GM12878 (cell line): ENCODE measurements at regions not wholly inside any gene's neighbourhood (a gene's known extent, or its start where the extent isn't known, plus 50 kb on each side); places are given as distances from the start of the nearest gene placed in this dataset.

Source experiments
- BRCA1 ChIP-seq: IDR thresholded peaks from 2 replicates; pipeline ENCODE4 v1.6.1; 2011; ENCODE audit warnings: low read depth, low read length, improper control_type of control experiment
- CBX5 ChIP-seq: sonication (generic); IDR thresholded peaks from 2 replicates; pipeline ENCODE4 v1.6.1; 2016; ENCODE audit warnings: low read depth, moderate library complexity, mild to moderate bottlenecking, inconsistent platforms
- IKZF1 ChIP-seq: fragments of 450-650 bp; conservative IDR thresholded peaks from 2 replicates; pipeline ENCODE4 v1.6.1; 2017; ENCODE audit warnings: antibody characterized with exemption, mild to moderate bottlenecking
- MXI1 ChIP-seq: fragments of 150-350 bp; IDR thresholded peaks from 2 replicates; pipeline ENCODE4 v1.6.1; 2011; ENCODE audit warnings: low read depth, mild to moderate bottlenecking, inconsistent platforms, low read length, improper control_type of control experiment
- NBN ChIP-seq: fragments of 450-650 bp; IDR thresholded peaks from 2 replicates; pipeline ENCODE4 v1.6.1; 2016
- NFIC ChIP-seq: IDR thresholded peaks from 2 replicates; pipeline ENCODE4 v1.6.1; 2012; ENCODE audit warnings: low read depth, mild to moderate bottlenecking, inconsistent platforms, low read length, moderate library complexity
- NR2F1 ChIP-seq: fragments of 450-650 bp; conservative IDR thresholded peaks from 2 replicates; pipeline ENCODE4 v1.6.1; 2017; ENCODE audit warnings: mild to moderate bottlenecking
- POLR2AphosphoS2 ChIP-seq: IDR thresholded peaks from 2 replicates; pipeline ENCODE4 v1.6.1; 2011; ENCODE audit warnings: low read depth, mild to moderate bottlenecking, low read length, improper control_type of control experiment, moderate library complexity
- RAD21 ChIP-seq: IDR thresholded peaks from 2 replicates; pipeline ENCODE4 v1.6.1; 2011; ENCODE audit warnings: mild to moderate bottlenecking, low read depth, low read length, moderate library complexity; ENCODE audit not compliant: insufficient read depth
- RB1 ChIP-seq: fragments of 450-650 bp; formaldehyde crosslinking; IDR thresholded peaks from 2 replicates; pipeline ENCODE4 v1.6.1; 2017; ENCODE audit warnings: mild to moderate bottlenecking, borderline replicate concordance
- RUNX3 ChIP-seq: IDR thresholded peaks from 2 replicates; pipeline ENCODE4 v1.6.1; 2012; ENCODE audit warnings: low read length, inconsistent platforms
- SMC3 ChIP-seq: IDR thresholded peaks from 2 replicates; pipeline ENCODE4 v1.6.1; 2011; ENCODE audit warnings: low read length, improper control_type of control experiment, borderline replicate concordance
- YY1 ChIP-seq: IDR thresholded peaks from 2 replicates; pipeline ENCODE4 v1.6.1; 2011; ENCODE audit warnings: low read depth, mild to moderate bottlenecking, low read length
- ZNF207 ChIP-seq: fragments of 450-650 bp; IDR thresholded peaks from 2 replicates; pipeline ENCODE4 v1.6.1; 2014; ENCODE audit warnings: antibody characterized with exemption, mild to moderate bottlenecking, borderline replicate concordance
- TF ChIP-seq, protein P1 (sequence below): fragments of 450-650 bp; IDR thresholded peaks from 2 replicates; pipeline ENCODE4 v1.6.1; 2016; ENCODE audit warnings: mild to moderate bottlenecking, moderate library complexity, borderline replicate concordance
- TF ChIP-seq, protein P2 (sequence below): IDR thresholded peaks from 2 replicates; pipeline ENCODE4 v1.6.1; 2012; ENCODE audit warnings: low read depth, low read length, improper control_type of control experiment
- TF ChIP-seq, protein P3 (sequence below): fragments of 450-650 bp; formaldehyde crosslinking; IDR thresholded peaks from 2 replicates; pipeline ENCODE4 v1.5.0; 2022; ENCODE audit warnings: mild to moderate bottlenecking, missing genetic modification characterization
- TF ChIP-seq, protein P4 (sequence below): fragments of 450-650 bp; IDR thresholded peaks from 2 replicates; pipeline ENCODE4 v1.6.1; 2017; ENCODE audit warnings: mild to moderate bottlenecking

DNA sequence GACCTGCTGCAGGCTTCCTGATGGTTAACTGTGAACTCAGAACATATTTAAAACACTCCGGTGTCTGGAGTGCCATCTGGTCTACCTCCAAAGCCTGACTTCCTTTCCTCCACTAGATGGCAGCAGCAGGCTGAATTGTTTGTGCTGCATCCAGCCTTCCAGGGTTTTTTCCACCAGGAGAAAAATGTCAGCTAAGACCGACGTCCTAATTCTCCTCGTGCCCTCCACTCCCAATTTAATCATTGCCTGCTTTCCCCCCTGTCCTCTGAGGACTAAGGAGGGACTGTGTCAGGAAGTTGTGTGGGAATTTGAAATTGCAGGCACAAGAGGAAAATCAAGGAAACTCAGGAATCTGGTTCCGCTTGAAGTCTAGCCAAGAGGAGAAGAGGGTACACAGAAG lies 165.2 kb upstream of the UMPS start (continued):
- TF ChIP-seq ZNF207 (no peak), MXI1 (no peak), NBN (0 out of 2 replicates have a peak, but pooled peaks have one; percentile 26), IKZF1 (peak; percentile 80), SMC3 (peak; percentile 92), RUNX3 (peak; percentile 16; the same call in 1 of the 2 replicates), RB1 (peak; percentile 58; the same call in 1 of the 2 replicates), NR2F1 (no peak), POLR2AphosphoS2 (no peak), CBX5 (no peak), RAD21 (peak; percentile 95), YY1 (peak; percentile 64; the same call in 1 of the 2 replicates), BRCA1 (no peak), NFIC (no peak)
- TF ChIP-seq, protein P1, sequence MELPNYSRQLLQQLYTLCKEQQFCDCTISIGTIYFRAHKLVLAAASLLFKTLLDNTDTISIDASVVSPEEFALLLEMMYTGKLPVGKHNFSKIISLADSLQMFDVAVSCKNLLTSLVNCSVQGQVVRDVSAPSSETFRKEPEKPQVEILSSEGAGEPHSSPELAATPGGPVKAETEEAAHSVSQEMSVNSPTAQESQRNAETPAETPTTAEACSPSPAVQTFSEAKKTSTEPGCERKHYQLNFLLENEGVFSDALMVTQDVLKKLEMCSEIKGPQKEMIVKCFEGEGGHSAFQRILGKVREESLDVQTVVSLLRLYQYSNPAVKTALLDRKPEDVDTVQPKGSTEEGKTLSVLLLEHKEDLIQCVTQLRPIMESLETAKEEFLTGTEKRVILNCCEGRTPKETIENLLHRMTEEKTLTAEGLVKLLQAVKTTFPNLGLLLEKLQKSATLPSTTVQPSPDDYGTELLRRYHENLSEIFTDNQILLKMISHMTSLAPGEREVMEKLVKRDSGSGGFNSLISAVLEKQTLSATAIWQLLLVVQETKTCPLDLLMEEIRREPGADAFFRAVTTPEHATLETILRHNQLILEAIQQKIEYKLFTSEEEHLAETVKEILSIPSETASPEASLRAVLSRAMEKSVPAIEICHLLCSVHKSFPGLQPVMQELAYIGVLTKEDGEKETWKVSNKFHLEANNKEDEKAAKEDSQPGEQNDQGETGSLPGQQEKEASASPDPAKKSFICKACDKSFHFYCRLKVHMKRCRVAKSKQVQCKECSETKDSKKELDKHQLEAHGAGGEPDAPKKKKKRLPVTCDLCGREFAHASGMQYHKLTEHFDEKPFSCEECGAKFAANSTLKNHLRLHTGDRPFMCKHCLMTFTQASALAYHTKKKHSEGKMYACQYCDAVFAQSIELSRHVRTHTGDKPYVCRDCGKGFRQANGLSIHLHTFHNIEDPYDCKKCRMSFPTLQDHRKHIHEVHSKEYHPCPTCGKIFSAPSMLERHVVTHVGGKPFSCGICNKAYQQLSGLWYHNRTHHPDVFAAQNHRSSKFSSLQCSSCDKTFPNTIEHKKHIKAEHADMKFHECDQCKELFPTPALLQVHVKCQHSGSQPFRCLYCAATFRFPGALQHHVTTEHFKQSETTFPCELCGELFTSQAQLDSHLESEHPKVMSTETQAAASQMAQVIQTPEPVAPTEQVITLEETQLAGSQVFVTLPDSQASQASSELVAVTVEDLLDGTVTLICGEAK = no peak
- TF ChIP-seq, protein P2, sequence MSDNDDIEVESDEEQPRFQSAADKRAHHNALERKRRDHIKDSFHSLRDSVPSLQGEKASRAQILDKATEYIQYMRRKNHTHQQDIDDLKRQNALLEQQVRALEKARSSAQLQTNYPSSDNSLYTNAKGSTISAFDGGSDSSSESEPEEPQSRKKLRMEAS = no peak
- TF ChIP-seq, protein P3, sequence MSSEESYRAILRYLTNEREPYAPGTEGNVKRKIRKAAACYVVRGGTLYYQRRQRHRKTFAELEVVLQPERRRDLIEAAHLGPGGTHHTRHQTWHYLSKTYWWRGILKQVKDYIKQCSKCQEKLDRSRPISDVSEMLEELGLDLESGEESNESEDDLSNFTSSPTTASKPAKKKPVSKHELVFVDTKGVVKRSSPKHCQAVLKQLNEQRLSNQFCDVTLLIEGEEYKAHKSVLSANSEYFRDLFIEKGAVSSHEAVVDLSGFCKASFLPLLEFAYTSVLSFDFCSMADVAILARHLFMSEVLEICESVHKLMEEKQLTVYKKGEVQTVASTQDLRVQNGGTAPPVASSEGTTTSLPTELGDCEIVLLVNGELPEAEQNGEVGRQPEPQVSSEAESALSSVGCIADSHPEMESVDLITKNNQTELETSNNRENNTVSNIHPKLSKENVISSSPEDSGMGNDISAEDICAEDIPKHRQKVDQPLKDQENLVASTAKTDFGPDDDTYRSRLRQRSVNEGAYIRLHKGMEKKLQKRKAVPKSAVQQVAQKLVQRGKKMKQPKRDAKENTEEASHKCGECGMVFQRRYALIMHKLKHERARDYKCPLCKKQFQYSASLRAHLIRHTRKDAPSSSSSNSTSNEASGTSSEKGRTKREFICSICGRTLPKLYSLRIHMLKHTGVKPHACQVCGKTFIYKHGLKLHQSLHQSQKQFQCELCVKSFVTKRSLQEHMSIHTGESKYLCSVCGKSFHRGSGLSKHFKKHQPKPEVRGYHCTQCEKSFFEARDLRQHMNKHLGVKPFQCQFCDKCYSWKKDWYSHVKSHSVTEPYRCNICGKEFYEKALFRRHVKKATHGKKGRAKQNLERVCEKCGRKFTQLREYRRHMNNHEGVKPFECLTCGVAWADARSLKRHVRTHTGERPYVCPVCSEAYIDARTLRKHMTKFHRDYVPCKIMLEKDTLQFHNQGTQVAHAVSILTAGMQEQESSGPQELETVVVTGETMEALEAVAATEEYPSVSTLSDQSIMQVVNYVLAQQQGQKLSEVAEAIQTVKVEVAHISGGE = no peak
- TF ChIP-seq, protein P4, sequence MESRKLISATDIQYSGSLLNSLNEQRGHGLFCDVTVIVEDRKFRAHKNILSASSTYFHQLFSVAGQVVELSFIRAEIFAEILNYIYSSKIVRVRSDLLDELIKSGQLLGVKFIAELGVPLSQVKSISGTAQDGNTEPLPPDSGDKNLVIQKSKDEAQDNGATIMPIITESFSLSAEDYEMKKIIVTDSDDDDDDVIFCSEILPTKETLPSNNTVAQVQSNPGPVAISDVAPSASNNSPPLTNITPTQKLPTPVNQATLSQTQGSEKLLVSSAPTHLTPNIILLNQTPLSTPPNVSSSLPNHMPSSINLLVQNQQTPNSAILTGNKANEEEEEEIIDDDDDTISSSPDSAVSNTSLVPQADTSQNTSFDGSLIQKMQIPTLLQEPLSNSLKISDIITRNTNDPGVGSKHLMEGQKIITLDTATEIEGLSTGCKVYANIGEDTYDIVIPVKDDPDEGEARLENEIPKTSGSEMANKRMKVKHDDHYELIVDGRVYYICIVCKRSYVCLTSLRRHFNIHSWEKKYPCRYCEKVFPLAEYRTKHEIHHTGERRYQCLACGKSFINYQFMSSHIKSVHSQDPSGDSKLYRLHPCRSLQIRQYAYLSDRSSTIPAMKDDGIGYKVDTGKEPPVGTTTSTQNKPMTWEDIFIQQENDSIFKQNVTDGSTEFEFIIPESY = no peak
